Common myeloid progenitor, CD34-positive (primary cell): ENCODE measurements at regions not wholly inside any gene's neighbourhood (a gene's known extent, or its start where the extent isn't known, plus 50 kb on each side); places are given as distances from the start of the nearest gene placed in this dataset.

Experiments
- CTCF ChIA-PET: fragments of 350-600 bp; sonication (Branson Sonifier 250); formaldehyde crosslinking; loops from one replicate; lab custom pipeline; 2021; ENCODE audit warnings: antibody characterized with exemption; lab: Charles Lee
- POLR2A ChIA-PET: fragments of 350-600 bp; sonication (Branson Sonifier 250); formaldehyde crosslinking; loops from one replicate; lab custom pipeline; 2021; ENCODE audit warnings: antibody characterized with exemption; lab: Charles Lee
- DNase-seq, 3 donors: peaks; one replicate each; pipeline versions ENCODE4 v3.0.0 to v3.0.0-alpha.2; 2013
- H3K27ac ChIP-seq, 2 experiments: 1 replicate in 1 of 2; 2 replicates in 1 of 2; pipeline ENCODE4 v1.7.0; 2013; ENCODE audit warnings: inconsistent platforms in 2 of 2, low read length in 2 of 2, mild to moderate bottlenecking in 2 of 2, low read depth in 1 of 2, moderate library complexity in 1 of 2; ENCODE audit not compliant: severe bottlenecking in 2 of 2, insufficient read depth in 1 of 2, poor library complexity in 1 of 2
- H3K27me3 ChIP-seq, 5 experiments: replicated peaks in 2 of 5; 1 replicate in 3 of 5; 2 replicates in 2 of 5; pipeline versions ENCODE4 v1.6.1 to v1.7.0; 2013; ENCODE audit warnings: low read length in 4 of 5, mild to moderate bottlenecking in 2 of 5, moderate library complexity in 2 of 5, inconsistent platforms in 1 of 5; ENCODE audit not compliant: insufficient read depth in 5 of 5, control insufficient read depth in 4 of 5
- H3K36me3 ChIP-seq, 4 experiments: 1 replicate in 2 of 4; 2 replicates in 2 of 4; pipeline versions ENCODE4 v1.6.1 to v1.7.0; 2013; ENCODE audit warnings: low read length in 3 of 4, control low read depth in 1 of 4, mild to moderate bottlenecking in 1 of 4; ENCODE audit not compliant: control insufficient read depth in 4 of 4, insufficient read depth in 4 of 4
- H3K4me1 ChIP-seq, 4 experiments: 1 replicate in 3 of 4; 2 replicates in 1 of 4; pipeline versions ENCODE4 v1.6.1 to v1.7.1; 2013; ENCODE audit warnings: low read length in 3 of 4, mild to moderate bottlenecking in 3 of 4, control low read depth in 1 of 4, inconsistent platforms in 1 of 4, moderate library complexity in 1 of 4; ENCODE audit not compliant: control insufficient read depth in 4 of 4, insufficient read depth in 4 of 4; ENCODE audit errors: control extremely low read depth in 1 of 4
- H3K4me3 ChIP-seq, 7 experiments: 1 replicate in 4 of 7; 2 replicates in 3 of 7; pipeline versions ENCODE4 v1.5.1 to v1.7.0; 2013; ENCODE audit warnings: mild to moderate bottlenecking in 7 of 7, low read length in 6 of 7, moderate library complexity in 6 of 7, inconsistent platforms in 2 of 7, low read depth in 2 of 7, control low read depth in 1 of 7; ENCODE audit not compliant: insufficient read depth in 4 of 7, control insufficient read depth in 1 of 7; ENCODE audit errors: extremely low read depth in 1 of 7
- H3K9me3 ChIP-seq, 5 experiments: 1 replicate in 4 of 5; 2 replicates in 1 of 5; pipeline versions ENCODE4 v1.6.1 to v1.7.1; 2013; ENCODE audit warnings: low read length in 4 of 5, mild to moderate bottlenecking in 2 of 5, inconsistent platforms in 1 of 5, low read depth in 1 of 5, moderate library complexity in 1 of 5; ENCODE audit not compliant: control insufficient read depth in 4 of 5, insufficient read depth in 2 of 5; ENCODE audit errors: control extremely low read depth in 1 of 5
- WGBS: methylation state at CpG from one replicate; pipeline ENCODE4 v1.1.5; 2013; ENCODE audit not compliant: insufficient coverage; 5-methylcytosine and 5-hydroxymethylcytosine counted together

DNA sequence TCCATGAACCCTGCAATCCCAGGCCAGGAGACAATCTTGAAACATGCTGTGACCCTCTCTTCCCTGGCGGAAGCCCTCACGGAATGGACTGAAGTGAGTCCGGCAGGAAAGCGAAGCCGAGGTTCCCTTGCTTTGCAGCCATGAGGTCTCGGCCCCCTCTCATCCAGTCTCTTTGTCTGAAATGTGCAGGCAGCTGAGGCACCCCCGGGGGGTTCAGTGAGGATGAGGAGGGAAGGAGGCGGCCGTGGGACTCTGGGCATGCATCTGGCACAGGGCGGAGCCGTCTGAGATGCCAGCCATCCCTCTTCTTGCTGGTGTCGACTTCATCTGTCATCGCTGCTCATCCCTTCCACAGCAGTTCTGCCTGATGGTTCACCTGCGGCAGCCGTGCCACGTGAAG lies 1485.7 kb downstream of the BRD1 start:
- Histone ChIP-seq H3K36me3 (no peaks in the 10 kb centered on the region), H3K9me3 (no peaks in the 10 kb centered on the region), H3K27ac (no peak overlapping the region), H3K4me3 (no peak overlapping the region), H3K4me1 (no peaks in the 10 kb centered on the region), H3K27me3 (peaks cover 0 to 68% (median 13%) of the 10 kb centered on the region in 5 experiments)
- CTCF ChIA-PET, result no interaction called here
- DNase-seq, result no peak
- POLR2A ChIA-PET, result no interaction called here
- WGBS, result 91% methylated on average over 14 of the region's 16 CpGs

GRCh38 chr22:48340727-48341709 lies 1486.7 kb downstream of the BRD1 start:
- POLR2A ChIA-PET, result no interaction called here
- peaks cover 0 to 62% (median 13%) of the 10 kb centered on the region in 5 experiments for H3K27me3 ChIP-seq

DNA sequence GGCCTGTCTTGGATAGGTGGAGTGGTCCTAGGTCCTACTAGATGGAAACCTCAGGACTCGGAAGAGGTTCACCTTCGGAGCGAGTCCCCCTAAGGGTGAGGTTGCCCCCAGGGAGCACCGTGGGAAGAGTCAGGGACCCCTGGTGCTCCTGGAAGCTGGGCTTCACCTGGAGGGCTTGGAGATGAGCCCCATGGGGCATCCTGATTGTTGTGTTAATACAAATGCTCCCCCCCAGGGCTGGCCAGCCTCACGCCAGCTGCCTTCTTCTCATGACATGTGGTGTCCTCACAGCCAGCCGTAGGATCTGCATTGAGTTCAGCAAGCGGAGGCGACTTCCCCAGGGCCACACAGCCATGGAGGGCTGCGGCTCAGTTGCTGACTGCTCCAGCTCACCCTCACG lies 1487.5 kb downstream of the BRD1 start:
- DNase-seq, result no peak
- ChIA-PET POLR2A (no interaction called here), CTCF (no interaction called here)
- Histone ChIP-seq H3K27ac (no peak overlapping the region), H3K27me3 (peaks cover 0 to 62% (median 13%) of the 10 kb centered on the region in 5 experiments), H3K36me3 (no peaks in the 10 kb centered on the region), H3K4me1 (no peaks in the 10 kb centered on the region), H3K9me3 (no peaks in the 10 kb centered on the region), H3K4me3 (no peak overlapping the region)
- 80% methylated on average over 9 of the region's 10 CpGs for WGBS

More at GRCh38 chr22:48340727-48341709, 1486.7 kb downstream of the BRD1 start:
- WGBS, result 34% methylated on average over 24 of the region's 29 CpGs
- Histone ChIP-seq H3K4me3 (no peak overlapping the region), H3K9me3 (no peaks in the 10 kb centered on the region), H3K4me1 (no peaks in the 10 kb centered on the region), H3K27ac (no peak overlapping the region), H3K36me3 (no peaks in the 10 kb centered on the region)
- CTCF ChIA-PET, result no interaction called here
- no peak for DNase-seq

GRCh38 chr22:48338793-48339705 lies 1488.6 kb downstream of the BRD1 start:
- WGBS, result 93% methylated on average over 4 of the region's 20 CpGs
- CTCF ChIA-PET, result no interaction called here
- no peak overlapping the region for H3K27ac ChIP-seq
- H3K36me3 ChIP-seq, result no peaks in the 10 kb centered on the region
- DNase-seq, result no peak
- H3K4me1 ChIP-seq, result no peaks in the 10 kb centered on the region
- H3K9me3 ChIP-seq, result no peaks in the 10 kb centered on the region
- POLR2A ChIA-PET, result no interaction called here
- H3K4me3 ChIP-seq, result no peak overlapping the region
- peaks cover 0 to 61% (median 13%) of the 10 kb centered on the region in 5 experiments for H3K27me3 ChIP-seq

- WGBS, result 90% methylated on average over 14 of the region's 17 CpGs
Measured at GRCh38 chr22:48337957-48338792, 1489.5 kb downstream of the BRD1 start.

GRCh38 chr22:48336339-48337060 lies 1491.2 kb downstream of the BRD1 start:
- no peaks in the 10 kb centered on the region for H3K4me1 ChIP-seq
- WGBS, result 93% methylated on average over 6 of the region's 7 CpGs
- ChIA-PET CTCF (no interaction called here), POLR2A (no interaction called here)
- no peak overlapping the region for H3K27ac ChIP-seq
- no peaks in the 10 kb centered on the region for H3K36me3 ChIP-seq
- no peak for DNase-seq
- no peaks in the 10 kb centered on the region for H3K9me3 ChIP-seq
- H3K27me3 ChIP-seq, result peaks cover 0 to 37% (median 11%) of the 10 kb centered on the region in 5 experiments
- no peak overlapping the region for H3K4me3 ChIP-seq

More at GRCh38 chr22:48337957-48338792, 1489.5 kb downstream of the BRD1 start:
- H3K4me3 ChIP-seq, result no peak overlapping the region
- ChIA-PET CTCF (no interaction called here), POLR2A (no interaction called here)
- DNase-seq, result no peak
- H3K27ac ChIP-seq, result no peak overlapping the region
- no peaks in the 10 kb centered on the region for H3K4me1 ChIP-seq
- H3K36me3 ChIP-seq, result no peaks in the 10 kb centered on the region
- no peaks in the 10 kb centered on the region for H3K9me3 ChIP-seq
- H3K27me3 ChIP-seq, result peaks cover 0 to 53% (median 13%) of the 10 kb centered on the region in 5 experiments
